SKM-1 treated with dmso at 0.1 percent for 144 hours (cell line): ENCODE measurements at regions not wholly inside any gene's neighbourhood (a gene's known extent, or its start where the extent isn't known, plus 50 kb on each side); places are given as distances from the start of the nearest gene placed in this dataset.

Source experiments
- DNase-seq: peaks from one replicate; lab custom pipeline; 2025; ENCODE audit not compliant: unreplicated experiment; lab: John Stamatoyannopoulos, UW

GRCh38 chr5:103927739-103928138, 365.1 kb upstream of the NUDT12 start:
- DNase-seq: no peak

- no peak for DNase-seq
These were observed 361.1 kb upstream of the NUDT12 start for GRCh38 chr5:103923616-103924168.

- no peak for DNase-seq
These were observed 356.9 kb upstream of the NUDT12 start for GRCh38 chr5:103919506-103919905.

GRCh38 chr5:103918668-103919367, 356.2 kb upstream of the NUDT12 start:
- DNase-seq: no peak

GRCh38 chr5:103915081-103915480, 352.5 kb upstream of the NUDT12 start:
- DNase-seq: no peak

DNA sequence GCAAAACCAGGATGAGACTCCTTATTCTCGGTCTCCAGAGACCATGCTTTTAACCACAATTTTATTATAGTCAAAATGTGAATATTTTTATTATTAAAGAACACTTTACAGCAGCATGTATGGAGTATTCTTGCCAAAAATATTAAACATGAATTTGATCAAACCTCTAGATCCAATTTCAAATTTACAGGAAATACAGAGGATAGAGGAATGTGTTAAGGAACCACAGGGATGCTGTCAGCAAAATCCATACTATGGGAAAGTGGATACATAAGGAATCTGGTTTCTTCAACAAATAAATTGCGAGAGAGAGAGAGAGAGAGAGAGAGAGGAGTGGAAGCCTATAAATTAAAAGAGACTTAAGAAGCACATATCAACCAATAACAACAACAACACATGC, 348.2 kb upstream of the NUDT12 start:
- DNase-seq: no peak

- no peak for DNase-seq
These were observed 347.4 kb upstream of the NUDT12 start for GRCh38 chr5:103910011-103910410.

- DNase-seq: no peak
These were observed 346.8 kb upstream of the NUDT12 start for GRCh38 chr5:103909391-103909790.

DNA sequence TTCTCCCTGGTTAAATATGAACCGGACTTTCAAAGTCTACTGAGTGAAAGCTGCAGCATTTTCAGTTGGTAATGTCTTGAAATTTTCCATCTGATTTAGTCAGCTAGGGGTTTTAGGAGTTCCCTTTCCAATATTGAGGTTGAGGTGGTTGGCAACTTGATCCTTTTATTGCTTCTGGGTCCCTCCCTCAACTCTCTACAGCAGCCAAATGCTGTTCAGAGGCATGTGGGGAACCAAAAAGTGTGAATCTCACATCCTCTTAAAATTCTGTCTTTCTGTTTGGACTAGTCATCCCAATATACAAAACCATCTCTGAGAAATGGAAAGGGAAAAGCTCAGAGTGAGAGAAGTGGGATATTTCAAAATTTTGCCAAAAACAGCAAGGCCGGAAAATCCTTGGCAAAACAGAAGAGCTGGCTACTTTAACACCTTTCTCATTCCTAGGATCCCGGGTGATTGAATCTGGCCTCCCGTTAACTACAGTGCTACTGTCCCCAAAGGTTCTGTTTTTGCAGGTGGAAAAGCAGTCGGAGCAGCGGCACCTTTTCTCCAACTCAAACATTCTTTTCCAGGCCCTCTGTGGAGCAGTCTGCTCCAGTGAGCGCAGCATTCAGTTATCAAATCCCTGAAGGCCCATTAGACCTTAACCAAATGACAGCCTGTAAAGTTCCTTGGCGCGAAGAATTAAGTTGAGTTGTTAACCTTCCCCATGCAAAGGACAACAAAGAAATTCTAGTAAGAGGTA, 345.9 kb upstream of the NUDT12 start:
- DNase-seq: no peak

- DNase-seq: no peak
These were observed 344.4 kb upstream of the NUDT12 start for GRCh38 chr5:103907001-103907400.

DNA sequence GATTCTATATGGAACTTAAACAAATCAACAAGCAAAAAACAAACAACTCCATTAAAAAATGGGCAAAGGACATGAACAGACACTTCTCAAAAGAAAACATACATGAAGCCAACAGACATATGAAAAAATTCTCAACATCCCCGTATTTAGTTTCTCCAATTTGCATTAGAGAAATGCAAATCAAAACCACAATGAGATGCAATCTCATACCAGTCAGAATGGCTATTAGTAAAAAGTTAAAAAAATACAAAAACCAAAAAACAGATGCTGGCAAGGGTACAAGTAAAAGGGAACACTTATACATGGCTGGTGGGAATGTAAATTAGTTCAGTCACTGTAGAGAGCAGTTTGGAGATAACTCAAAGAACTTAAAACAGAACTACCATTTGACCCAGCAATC, 342.1 kb upstream of the NUDT12 start:
- DNase-seq: no peak

DNA sequence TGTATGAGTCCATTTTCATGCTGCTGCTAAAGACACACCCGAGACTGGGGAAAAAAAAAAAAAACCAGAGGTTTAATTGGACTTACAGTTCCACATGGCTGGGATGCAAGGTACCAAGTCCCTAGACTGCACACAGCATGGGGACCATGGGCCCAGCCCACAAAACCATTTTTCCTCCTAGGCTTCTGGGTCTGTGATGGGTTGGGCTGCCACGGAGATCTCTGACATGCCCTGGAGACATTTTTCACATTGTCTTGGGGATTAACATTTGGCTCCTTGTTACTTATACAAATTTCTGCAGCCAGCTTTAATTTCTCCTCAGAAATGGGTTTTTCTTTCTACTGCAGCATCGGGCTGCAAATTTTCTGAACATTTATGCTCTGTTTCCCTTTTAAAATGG, 340.3 kb upstream of the NUDT12 start:
- no peak for DNase-seq

DNA sequence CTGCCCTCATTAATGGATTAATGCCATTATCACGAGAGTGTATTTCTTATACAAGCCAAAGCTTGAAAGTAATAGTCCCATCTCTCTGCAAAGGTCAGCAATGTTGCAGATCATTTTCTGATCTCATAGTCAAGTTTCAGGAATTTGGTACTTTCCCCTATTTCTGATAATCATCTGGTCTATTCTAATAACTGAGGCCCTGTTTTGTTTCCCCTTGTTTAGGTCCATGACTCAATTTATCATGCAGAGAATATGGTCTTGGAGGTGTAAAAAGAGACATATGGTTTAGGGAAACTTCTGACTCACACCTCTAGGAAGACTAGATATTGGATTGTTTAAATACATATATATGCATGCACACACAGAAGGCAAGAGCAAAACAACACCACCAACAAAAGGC, 339.3 kb upstream of the NUDT12 start:
- DNase-seq: no peak

GRCh38 chr5:103896593-103896992, 334.0 kb upstream of the NUDT12 start:
- no peak for DNase-seq

- no peak for DNase-seq
These were observed 333.1 kb upstream of the NUDT12 start for GRCh38 chr5:103895738-103896137.

DNA sequence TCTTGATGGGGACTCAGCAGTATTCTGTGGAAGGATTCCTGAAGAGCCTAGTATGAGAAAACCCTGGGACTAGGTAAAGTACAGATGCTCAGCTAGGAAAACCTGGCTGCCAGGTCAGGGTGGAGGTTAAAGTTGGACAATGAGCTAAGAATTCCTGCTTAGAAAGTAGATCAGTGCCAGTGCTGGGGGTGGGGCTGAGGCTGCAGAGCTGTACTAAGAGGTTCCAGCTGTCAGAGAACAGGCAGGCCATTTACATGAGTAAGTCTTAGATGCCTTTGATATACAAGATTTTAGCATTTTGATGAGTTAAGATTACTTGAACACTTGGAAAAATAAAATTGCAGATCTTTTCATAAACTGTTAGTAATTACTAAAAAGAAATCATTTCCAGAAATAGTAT, 332.3 kb upstream of the NUDT12 start:
- no peak for DNase-seq

DNA sequence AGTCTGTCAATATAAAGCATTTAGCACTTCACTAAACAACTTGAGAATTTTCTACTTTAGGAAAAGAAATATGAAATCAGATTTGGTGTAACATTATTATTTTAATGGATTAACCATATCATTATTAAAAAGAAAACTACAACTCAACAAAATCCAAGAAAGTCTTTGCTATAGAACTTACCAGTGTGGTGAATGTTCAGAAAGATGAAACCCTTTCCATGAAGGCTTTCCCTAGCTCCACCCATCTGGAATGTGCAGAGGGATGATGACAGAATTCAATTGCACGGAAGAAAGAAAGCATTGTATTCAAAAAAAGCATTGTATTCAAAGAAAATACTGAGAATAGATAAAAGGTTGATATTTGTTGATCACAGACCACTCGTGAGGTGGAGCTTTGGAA, 328.6 kb upstream of the NUDT12 start:
- DNase-seq: no peak

DNA sequence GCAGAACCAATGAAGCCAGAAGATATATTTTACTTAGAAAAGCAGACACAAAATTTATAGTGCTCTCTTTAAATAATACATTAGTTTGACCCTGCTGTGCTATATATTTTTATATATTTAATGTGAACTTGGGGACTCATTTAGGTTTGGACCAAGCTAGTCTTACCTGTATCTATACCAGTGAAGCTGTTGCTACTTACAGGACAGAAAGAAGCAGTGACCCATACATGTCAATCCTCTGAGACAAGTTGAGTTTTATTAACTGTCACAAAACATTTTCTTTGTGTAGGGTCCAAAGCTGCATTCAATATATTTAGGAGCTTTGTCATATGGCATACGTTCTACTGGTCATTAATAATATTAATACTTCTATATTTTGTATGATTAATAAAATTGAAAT, 327.7 kb upstream of the NUDT12 start:
- DNase-seq: no peak

DNA sequence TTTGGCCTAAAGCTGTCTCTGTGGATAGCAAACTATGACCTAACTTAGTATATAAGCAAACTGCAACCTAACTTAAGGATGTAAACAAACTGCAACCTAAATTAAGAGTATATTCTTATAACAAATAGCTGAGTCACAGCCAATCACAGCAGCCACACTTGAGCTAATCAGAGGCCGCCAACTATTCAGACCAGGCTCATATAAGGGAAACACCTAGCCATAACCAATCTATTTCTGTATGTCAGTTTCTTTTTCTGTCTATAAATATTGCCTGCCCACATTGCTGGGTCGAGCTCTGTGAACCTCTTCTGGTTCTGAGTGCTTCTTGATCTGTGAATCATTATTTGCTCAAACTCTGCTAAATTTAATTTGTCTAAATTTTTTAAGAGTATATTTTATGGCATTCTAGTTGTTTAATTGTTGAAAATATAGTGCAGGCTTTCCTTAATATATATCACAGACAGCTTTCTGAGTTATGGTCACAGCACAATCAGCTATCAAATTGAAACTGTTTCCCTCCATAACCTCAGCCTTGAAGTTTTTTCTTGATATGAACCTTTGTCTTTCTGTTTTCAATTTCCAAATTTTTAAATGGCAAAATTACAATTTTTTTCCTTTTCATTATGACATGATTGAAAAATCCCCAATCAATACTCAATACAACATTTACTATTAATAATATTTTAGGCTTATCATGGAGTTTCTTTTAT, 327.1 kb upstream of the NUDT12 start:
- DNase-seq: no peak

DNA sequence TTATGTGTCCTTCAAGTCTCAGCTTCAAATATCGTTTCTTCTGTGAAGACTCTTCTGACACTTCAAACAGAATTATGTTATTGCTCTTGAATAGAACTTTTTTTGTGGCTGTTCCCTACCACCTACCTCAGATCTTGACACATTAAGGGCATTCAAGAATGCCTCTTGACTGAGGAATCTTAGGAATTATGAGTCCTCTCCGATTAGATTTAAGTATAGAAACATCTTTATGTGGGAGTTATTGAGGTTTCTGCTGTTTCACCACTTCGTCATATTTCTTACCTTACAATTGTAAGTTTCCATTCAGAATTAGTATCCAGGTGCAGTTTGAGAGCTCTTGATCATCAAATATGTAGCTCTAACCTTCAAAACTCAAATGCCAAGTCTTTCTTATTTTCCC, 324.2 kb upstream of the NUDT12 start:
- no peak for DNase-seq

GRCh38 chr5:103883143-103883542, 320.6 kb upstream of the NUDT12 start:
- DNase-seq: no peak

DNA sequence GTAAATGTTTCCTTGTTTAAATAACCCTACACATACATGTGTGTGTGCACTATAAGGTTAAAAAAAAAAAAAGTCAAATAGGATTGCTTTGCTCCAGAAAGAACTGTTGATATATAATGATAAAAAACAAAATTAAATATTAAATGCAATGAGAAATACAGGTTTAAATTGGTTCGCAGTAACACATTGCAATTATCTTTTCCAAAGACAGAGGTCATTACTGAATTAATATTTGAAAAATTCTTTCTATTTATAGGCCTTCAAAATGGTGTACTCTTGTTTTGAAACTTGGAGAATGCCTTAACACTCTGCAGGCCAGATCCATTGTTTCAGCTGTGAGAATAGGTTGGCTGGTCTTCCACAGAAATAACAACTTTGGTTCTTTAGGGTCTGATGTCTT, 319.0 kb upstream of the NUDT12 start:
- DNase-seq: no peak
